SK-N-SH (cell line): ENCODE measurements at regions not wholly inside any gene's neighbourhood (a gene's known extent, or its start where the extent isn't known, plus 50 kb on each side); places are given as distances from the start of the nearest gene placed in this dataset.

Source experiments
- CTCF ChIA-PET: fragments of 300-600, 350-600 bp; formaldehyde crosslinking; extraction: SDS; loops from one replicate; lab custom pipeline; 2021; lab: Yijun Ruan, JAX
- POLR2A ChIA-PET: fragments of 350-600 bp; sonication (Branson Sonifier 250); formaldehyde crosslinking; extraction: SDS; loops from one replicate; lab custom pipeline; 2020; ENCODE audit warnings: antibody characterized with exemption, inconsistent platforms; lab: Yijun Ruan, JAX
- DNase-seq: peaks from one replicate; pipeline ENCODE4 v3.0.0; 2012
- H2AFZ ChIP-seq: fragments of 200-600 bp; sonication (generic); 2 replicates; pipeline ENCODE4 v1.8.1; 2016; ENCODE audit warnings: antibody characterized with exemption, mild to moderate bottlenecking, low read depth
- H3F3A ChIP-seq: fragments of 200-600 bp; sonication (generic); replicated peaks from 2 replicates; pipeline ENCODE3; 2016; ENCODE audit warnings: antibody characterized with exemption, mild to moderate bottlenecking; ENCODE audit not compliant: insufficient read depth
- H3K27ac ChIP-seq, 2 experiments: fragments of 200-500 bp in 1 of 2; fragments of 200-600 bp in 1 of 2; sonication (Bioruptor generic) in 1 of 2; sonication (generic), shearing (Covaris generic) in 1 of 2; 2 replicates each; pipeline versions ENCODE4 v1.5.1 to v1.6.1; 2014 to 2016; ENCODE audit warnings: low read depth in 2 of 2, inconsistent platforms in 1 of 2, low read length in 1 of 2, mild to moderate bottlenecking in 1 of 2, mixed read lengths in 1 of 2
- H3K27me3 ChIP-seq: fragments of 200-600 bp; sonication (generic), shearing (Covaris generic); 2 replicates; pipeline ENCODE4 v1.6.1; 2016; ENCODE audit warnings: mixed run types; ENCODE audit not compliant: insufficient read depth
- H3K36me3 ChIP-seq, 2 experiments: fragments of 200-500 bp in 1 of 2; fragments of 200-600 bp in 1 of 2; sonication (Bioruptor generic) in 1 of 2; sonication (generic) in 1 of 2; replicated peaks in 1 of 2; 2 replicates each; pipeline versions ENCODE3 to v1.5.1; 2014 to 2016; ENCODE audit warnings: low read length in 1 of 2, mild to moderate bottlenecking in 1 of 2; ENCODE audit not compliant: insufficient read depth in 2 of 2, control insufficient read depth in 1 of 2
- H3K4me1 ChIP-seq, 2 experiments: fragments of 200-500 bp in 1 of 2; fragments of 200-600 bp in 1 of 2; sonication (Bioruptor generic) in 1 of 2; sonication (generic), shearing (Covaris generic) in 1 of 2; 2 replicates each; pipeline versions ENCODE4 v1.5.1 to v1.6.1; 2014 to 2016; ENCODE audit warnings: low read depth in 1 of 2, low read length in 1 of 2, mixed run types in 1 of 2; ENCODE audit not compliant: insufficient read depth in 2 of 2, control insufficient read depth in 1 of 2
- H3K4me2 ChIP-seq: fragments of 200-600 bp; sonication (generic), shearing (Covaris generic); 2 replicates; pipeline ENCODE4 v1.6.1; 2017; ENCODE audit warnings: mixed run types
- H3K4me3 ChIP-seq, 2 experiments: fragments of 200-500 bp in 1 of 2; fragments of 200-600 bp in 1 of 2; sonication (Bioruptor generic) in 1 of 2; sonication (generic), shearing (Covaris generic) in 1 of 2; 2 replicates each; pipeline versions ENCODE4 v1.5.1 to v1.8.1; 2014 to 2016; ENCODE audit warnings: low read depth in 2 of 2, inconsistent platforms in 1 of 2, low read length in 1 of 2, mild to moderate bottlenecking in 1 of 2, mixed read lengths in 1 of 2, moderate library complexity in 1 of 2
- H3K79me2 ChIP-seq: fragments of 200-600 bp; sonication (generic); 2 replicates; pipeline ENCODE4 v1.8.1; 2017; ENCODE audit warnings: mild to moderate bottlenecking; ENCODE audit not compliant: insufficient read depth
- H3K9ac ChIP-seq: fragments of 200-600 bp; sonication (generic); 2 replicates; pipeline ENCODE4 v1.6.1; 2017; ENCODE audit warnings: mixed run types
- H3K9me2 ChIP-seq: fragments of 200-600 bp; sonication (generic); 2 replicates; pipeline ENCODE4 v1.6.1; 2017; ENCODE audit warnings: mixed run types
- H3K9me3 ChIP-seq: fragments of 200-600 bp; sonication (generic); 2 replicates; pipeline ENCODE4 v1.6.1; 2017; ENCODE audit warnings: mixed run types, mild to moderate bottlenecking, moderate library complexity
- H4K20me1 ChIP-seq: fragments of 200-600 bp; sonication (generic); 2 replicates; pipeline ENCODE4 v1.6.1; 2017; ENCODE audit warnings: mild to moderate bottlenecking, mixed run types; ENCODE audit not compliant: insufficient read depth
- CHD2 ChIP-seq: fragments of 150-350 bp; IDR thresholded peaks from 2 replicates; pipeline ENCODE4 v1.6.1; 2018; ENCODE audit warnings: low read length; ENCODE audit not compliant: partially characterized antibody
- CTCF ChIP-seq: fragments of 200-600 bp; sonication (generic); IDR thresholded peaks from 2 replicates; pipeline ENCODE4 v1.6.1; 2017; ENCODE audit warnings: antibody characterized with exemption, mild to moderate bottlenecking, moderate library complexity
- ELF1 ChIP-seq: IDR thresholded peaks from 2 replicates; pipeline ENCODE4 v1.4.0; 2012
- EP300 ChIP-seq, 2 experiments: IDR thresholded peaks; 2 replicates each; pipeline versions ENCODE4 v1.4.0 to v1.6.1; 2012; ENCODE audit warnings: borderline replicate concordance in 1 of 2, low read depth in 1 of 2, low read length in 1 of 2
- EZH2phosphoT487 ChIP-seq: fragments of 200-600 bp; sonication (generic); IDR thresholded peaks from 2 replicates; pipeline ENCODE4 v1.6.1; 2017; ENCODE audit warnings: low read depth, mixed run types, mild to moderate bottlenecking, antibody characterized with exemption, moderate library complexity, borderline replicate concordance
- FOSL2 ChIP-seq: IDR thresholded peaks from 2 replicates; pipeline ENCODE4 v1.4.0; 2012; ENCODE audit warnings: low read depth, mild to moderate bottlenecking, moderate library complexity, borderline replicate concordance
- FOXJ3 ChIP-seq: sonication (generic); formaldehyde crosslinking; IDR thresholded peaks from 2 replicates; pipeline ENCODE4 v1.5.1; 2020; ENCODE audit warnings: mild to moderate bottlenecking, missing genetic modification reagents
- FOXM1 ChIP-seq: IDR thresholded peaks from 2 replicates; pipeline ENCODE4 v1.4.0; 2012; ENCODE audit warnings: low read depth, mild to moderate bottlenecking
- JUND ChIP-seq: IDR thresholded peaks from 2 replicates; pipeline ENCODE4 v1.4.0; 2012
- MAX ChIP-seq: IDR thresholded peaks from 2 replicates; pipeline ENCODE4 v1.4.0; 2012; ENCODE audit warnings: low read depth
- MEF2A ChIP-seq: IDR thresholded peaks from 2 replicates; pipeline ENCODE4 v1.4.0; 2012; ENCODE audit warnings: low read depth, borderline replicate concordance
- PBX3 ChIP-seq: IDR thresholded peaks from 2 replicates; pipeline ENCODE4; 2012
- RCOR1 ChIP-seq: fragments of 150-350 bp; IDR thresholded peaks from 2 replicates; pipeline ENCODE4 v1.6.1; 2017; ENCODE audit warnings: antibody characterized with exemption, low read length
- RXRA ChIP-seq: IDR thresholded peaks from 2 replicates; pipeline ENCODE4 v1.4.0; 2012; ENCODE audit warnings: low read depth, mild to moderate bottlenecking, borderline replicate concordance
- YY1 ChIP-seq: IDR thresholded peaks from 2 replicates; pipeline ENCODE4 v1.4.0; 2012; ENCODE audit warnings: low read depth, mild to moderate bottlenecking
- ZBTB33 ChIP-seq: IDR thresholded peaks from 2 replicates; pipeline ENCODE4 v1.4.0; 2012; ENCODE audit warnings: low read depth, borderline replicate concordance
- WGBS: methylation state at CpG from one replicate; pipeline ENCODE4 v1.1.6; 2017; ENCODE audit warnings: low lambda C conversion rate; 5-methylcytosine and 5-hydroxymethylcytosine counted together

GRCh38 chr11:79686703-79687419 is 246.0 kb upstream of the TENM4 start:
- no peak overlapping the region for H3K4me3 ChIP-seq
- no peaks in the 10 kb centered on the region for H4K20me1 ChIP-seq
- DNase-seq = no peak
- H3K9me3 ChIP-seq = no peaks in the 10 kb centered on the region
- no peaks in the 10 kb centered on the region for H3F3A ChIP-seq
- H3K9ac ChIP-seq = no peak overlapping the region
- H2AFZ ChIP-seq = no peak overlapping the region
- no peaks in the 10 kb centered on the region for H3K36me3 ChIP-seq
- TF ChIP-seq YY1 (no peak), RCOR1 (no peak), FOXM1 (no peak), ZBTB33 (no peak), EZH2phosphoT487 (no peak), RXRA (no peak), FOSL2 (no peak), JUND (no peak), CHD2 (no peak), CTCF (no peak), EP300 (IDR thresholded peaks at IDR 0.05; ENCODE audit: borderline replicate concordance in 1 of 2, low read depth in 1 of 2, low read length in 1 of 2) (no peak), ELF1 (no peak), MEF2A (no peak), MAX (no peak), FOXJ3 (CRISPR knock-in tag) (no peak), PBX3 (no peak)
- no peaks in the 10 kb centered on the region for H3K9me2 ChIP-seq
- no peak overlapping the region for H3K27ac ChIP-seq
- POLR2A ChIA-PET = no interaction called here
- H3K4me2 ChIP-seq = no peak overlapping the region
- 48% methylated on average over 5 of the region's 5 CpGs for WGBS
- CTCF ChIA-PET = interaction anchor here (0.7 to 1.1 kb wide), 2 partner anchors 30 to 1762 kb away, joined by 3 to 4 read pairs; no protein-coding TSS in a partner anchor
- H3K27me3 ChIP-seq = no peaks in the 10 kb centered on the region
- H3K4me1 ChIP-seq = no peaks in the 10 kb centered on the region
- no peaks in the 10 kb centered on the region for H3K79me2 ChIP-seq
